Naive B cell (primary cell): ENCODE measurements at regions not wholly inside any gene's neighbourhood (a gene's known extent, or its start where the extent isn't known, plus 50 kb on each side); places are given as distances from the start of the nearest gene placed in this dataset.
"Not testable (repeated sequence)": the region's sequence is repeated elsewhere in the genome, so short reads cannot be mapped to it uniquely, and the experiment has no call there.

Experiments used
- ATAC-seq, 2 donors: fragments of 150-1000 bp; cut with Tn5 transposase; 2 replicates each; pipeline ENCODE4 v1.10.0; 2021; ENCODE audit warnings: low read depth in 2 of 2, mild to moderate bottlenecking in 2 of 2, moderate library complexity in 2 of 2
- DNase-seq: peaks from one replicate; pipeline ENCODE4 v3.0.0; 2022
- H3K27ac Mint-ChIP-seq, 6 donors: one replicate each; pipeline ENCODE4 v1.8.0; 2020 to 2022; ENCODE audit warnings: mild to moderate bottlenecking in 6 of 6, mixed read lengths in 6 of 6, moderate library complexity in 5 of 6, inconsistent platforms in 2 of 6
- H3K27me3 Mint-ChIP-seq, 3 donors: one replicate each; pipeline ENCODE4 v1.8.0; 2021 to 2022; ENCODE audit warnings: mixed read lengths in 3 of 3, mild to moderate bottlenecking in 1 of 3
- H3K36me3 Mint-ChIP-seq, 2 donors: one replicate each; pipeline ENCODE4 v1.8.0; 2020 to 2022; ENCODE audit warnings: mixed read lengths in 2 of 2, inconsistent platforms in 1 of 2, mild to moderate bottlenecking in 1 of 2
- H3K4me1 Mint-ChIP-seq, 3 donors: one replicate each; pipeline ENCODE4 v1.8.0; 2020 to 2022; ENCODE audit warnings: mixed read lengths in 3 of 3, inconsistent platforms in 1 of 3, mild to moderate bottlenecking in 1 of 3, moderate library complexity in 1 of 3
- H3K4me3 Mint-ChIP-seq, 8 donors: one replicate each; pipeline ENCODE4 v1.8.0; 2020 to 2022; ENCODE audit warnings: mild to moderate bottlenecking in 8 of 8, mixed read lengths in 8 of 8, moderate library complexity in 8 of 8, inconsistent platforms in 2 of 8
- H3K9me3 Mint-ChIP-seq, 7 donors: one replicate each; pipeline ENCODE4 v1.8.0; 2020 to 2022; ENCODE audit warnings: mixed read lengths in 7 of 7, mild to moderate bottlenecking in 5 of 7, inconsistent platforms in 2 of 7, moderate library complexity in 1 of 7

- Mint-ChIP-seq H3K4me3 (no peak overlapping the region), H3K4me1 (no peaks in the 10 kb centered on the region), H3K9me3 (peaks cover 0 to 9% (median 3%) of the 10 kb centered on the region in 7 donors), H3K36me3 (no peaks in the 10 kb centered on the region), H3K27me3 (peaks cover 0 to 8% (median 0%) of the 10 kb centered on the region in 3 donors), H3K27ac (no peak overlapping the region)
- ATAC-seq (no peak), DNase-seq (no peak)
Measured at GRCh38 chr6:147678253-147678652, 169.8 kb downstream of the SAMD5 start.

GRCh38 chr6:147684906-147685305 lies 176.4 kb downstream of the SAMD5 start:
- Mint-ChIP-seq H3K4me1 (no peaks in the 10 kb centered on the region), H3K27me3 (no peaks in the 10 kb centered on the region), H3K27ac (no peak overlapping the region), H3K9me3 (peaks cover 0 to 4% (median 0%) of the 10 kb centered on the region in 7 donors), H3K36me3 (no peaks in the 10 kb centered on the region), H3K4me3 (no peak overlapping the region)
- DNase-seq (no peak), ATAC-seq (no peak)

- H3K27me3 Mint-ChIP-seq: no peaks in the 10 kb centered on the region
- H3K36me3 Mint-ChIP-seq: no peaks in the 10 kb centered on the region
- ATAC-seq (no peak), DNase-seq (no peak)
- no peak overlapping the region for H3K4me3 Mint-ChIP-seq
- H3K4me1 Mint-ChIP-seq: no peaks in the 10 kb centered on the region
- no peak overlapping the region for H3K27ac Mint-ChIP-seq
- peaks cover 0 to 2% (median 0%) of the 10 kb centered on the region in 7 donors for H3K9me3 Mint-ChIP-seq
Measured at GRCh38 chr6:147689398-147689797, 180.9 kb downstream of the SAMD5 start.

GRCh38 chr6:147691446-147691845 lies 183.0 kb downstream of the SAMD5 start:
- H3K36me3 Mint-ChIP-seq: no peaks in the 10 kb centered on the region
- no peak overlapping the region for H3K27ac Mint-ChIP-seq
- DNase-seq (no peak), ATAC-seq (no peak)
- no peak overlapping the region for H3K4me3 Mint-ChIP-seq
- H3K4me1 Mint-ChIP-seq: no peaks in the 10 kb centered on the region
- H3K9me3 Mint-ChIP-seq: peaks cover 0 to 2% (median 0%) of the 10 kb centered on the region in 7 donors
- H3K27me3 Mint-ChIP-seq: no peaks in the 10 kb centered on the region

GRCh38 chr6:147693181-147693580 lies 184.7 kb downstream of the SAMD5 start:
- no peaks in the 10 kb centered on the region for H3K4me1 Mint-ChIP-seq
- no peak overlapping the region for H3K4me3 Mint-ChIP-seq
- DNase-seq (no peak), ATAC-seq (no peak)
- H3K9me3 Mint-ChIP-seq: no peaks in the 10 kb centered on the region
- no peaks in the 10 kb centered on the region for H3K36me3 Mint-ChIP-seq
- no peaks in the 10 kb centered on the region for H3K27me3 Mint-ChIP-seq
- no peak overlapping the region for H3K27ac Mint-ChIP-seq

- not testable (repeated sequence) for H3K27ac Mint-ChIP-seq, DNase-seq, ATAC-seq, H3K4me1 Mint-ChIP-seq, H3K4me3 Mint-ChIP-seq, H3K36me3 Mint-ChIP-seq, H3K9me3 Mint-ChIP-seq, H3K27me3 Mint-ChIP-seq
Measured at GRCh38 chr6:147694556-147694955, 186.1 kb downstream of the SAMD5 start.

GRCh38 chr6:147695819-147696218 lies 187.3 kb downstream of the SAMD5 start:
- H3K4me3 Mint-ChIP-seq: no peak overlapping the region
- no peaks in the 10 kb centered on the region for H3K36me3 Mint-ChIP-seq
- no peaks in the 10 kb centered on the region for H3K4me1 Mint-ChIP-seq
- H3K9me3 Mint-ChIP-seq: no peaks in the 10 kb centered on the region
- no peak overlapping the region for H3K27ac Mint-ChIP-seq
- H3K27me3 Mint-ChIP-seq: no peaks in the 10 kb centered on the region
- DNase-seq: no peak
- ATAC-seq: no peak

GRCh38 chr6:147699140-147699539 lies 190.7 kb downstream of the SAMD5 start:
- Mint-ChIP-seq H3K4me3 (no peak overlapping the region), H3K4me1 (no peaks in the 10 kb centered on the region), H3K27me3 (no peaks in the 10 kb centered on the region), H3K9me3 (peaks cover 0 to 5% (median 0%) of the 10 kb centered on the region in 7 donors), H3K27ac (no peak overlapping the region), H3K36me3 (no peaks in the 10 kb centered on the region)
- DNase-seq: no peak
- ATAC-seq: no peak

GRCh38 chr6:147699637-147700036 lies 191.1 kb downstream of the SAMD5 start:
- Mint-ChIP-seq H3K4me1 (no peaks in the 10 kb centered on the region), H3K27me3 (no peaks in the 10 kb centered on the region), H3K36me3 (no peaks in the 10 kb centered on the region), H3K27ac (no peak overlapping the region), H3K4me3 (no peak overlapping the region), H3K9me3 (peaks cover 0 to 5% (median 0%) of the 10 kb centered on the region in 7 donors)
- no peak for DNase-seq
- no peak for ATAC-seq

GRCh38 chr6:147700436-147701209 lies 192.1 kb downstream of the SAMD5 start:
- Mint-ChIP-seq H3K27ac (no peak overlapping the region), H3K9me3 (peaks cover 0 to 5% (median 0%) of the 10 kb centered on the region in 7 donors), H3K36me3 (no peaks in the 10 kb centered on the region), H3K27me3 (no peaks in the 10 kb centered on the region), H3K4me1 (no peaks in the 10 kb centered on the region), H3K4me3 (no peak overlapping the region)
- DNase-seq (no peak), ATAC-seq (no peak)

GRCh38 chr6:147704691-147705090 lies 196.2 kb downstream of the SAMD5 start:
- H3K36me3 Mint-ChIP-seq: no peaks in the 10 kb centered on the region
- H3K27me3 Mint-ChIP-seq: no peaks in the 10 kb centered on the region
- H3K27ac Mint-ChIP-seq: no peak overlapping the region
- H3K4me3 Mint-ChIP-seq: peak overlapping the region in 1 of 8 donors; percentile 15
- no peak for ATAC-seq
- H3K4me1 Mint-ChIP-seq: no peaks in the 10 kb centered on the region
- H3K9me3 Mint-ChIP-seq: peaks cover 0 to 5% (median 0%) of the 10 kb centered on the region in 7 donors
- DNase-seq: no peak

GRCh38 chr6:147707524-147707923 lies 199.0 kb downstream of the SAMD5 start:
- Mint-ChIP-seq H3K27me3 (no peaks in the 10 kb centered on the region), H3K27ac (no peak overlapping the region), H3K9me3 (peaks cover 0 to 11% (median 1%) of the 10 kb centered on the region in 7 donors), H3K4me3 (no peak overlapping the region), H3K4me1 (no peaks in the 10 kb centered on the region), H3K36me3 (no peaks in the 10 kb centered on the region)
- DNase-seq (no peak), ATAC-seq (no peak)

GRCh38 chr6:147708170-147708569 lies 199.7 kb downstream of the SAMD5 start:
- Mint-ChIP-seq H3K27me3 (no peaks in the 10 kb centered on the region), H3K36me3 (no peaks in the 10 kb centered on the region), H3K9me3 (peaks cover 0 to 12% (median 1%) of the 10 kb centered on the region in 7 donors), H3K4me1 (no peaks in the 10 kb centered on the region), H3K27ac (no peak overlapping the region), H3K4me3 (no peak overlapping the region)
- ATAC-seq: no peak
- DNase-seq: no peak

- Mint-ChIP-seq H3K4me3 (no peak overlapping the region), H3K27ac (no peak overlapping the region), H3K27me3 (no peaks in the 10 kb centered on the region)
Measured at GRCh38 chr6:147709396-147710272, 201.1 kb downstream of the SAMD5 start.

More at GRCh38 chr6:147709396-147710272, 201.1 kb downstream of the SAMD5 start:
- Mint-ChIP-seq H3K9me3 (peaks cover 0 to 12% (median 1%) of the 10 kb centered on the region in 7 donors), H3K36me3 (no peaks in the 10 kb centered on the region), H3K4me1 (no peaks in the 10 kb centered on the region)
- ATAC-seq (no peak), DNase-seq (no peak)
